Sigmoid colon (tissue), 6 donors: ENCODE measurements at regions not wholly inside any gene's neighbourhood (a gene's known extent, or its start where the extent isn't known, plus 50 kb on each side); places are given as distances from the start of the nearest gene placed in this dataset.
A peak's percentile ranks its signal among the peaks of the same experiment; 100 is the strongest.

ENCODE experiments used
- DNase-seq: peaks from one replicate; pipeline ENCODE4 v3.0.0-alpha.2; 2019
- H3K27ac ChIP-seq, 4 donors: fragments of 200-600 bp; sonication (generic); one replicate each; pipeline ENCODE4 v1.5.1; 2016 to 2019; ENCODE audit warnings: mild to moderate bottlenecking in 1 of 4
- H3K27me3 ChIP-seq, 3 donors: fragments of 200-600 bp; sonication (generic); one replicate each; pipeline ENCODE4 v1.5.1; 2019; ENCODE audit warnings: mild to moderate bottlenecking in 1 of 3
- H3K36me3 ChIP-seq, 4 donors: fragments of 200-600 bp; sonication (generic); one replicate each; pipeline ENCODE4 v1.5.1; 2016 to 2019
- H3K4me1 ChIP-seq, 4 donors: fragments of 200-600 bp; sonication (generic); one replicate each; pipeline ENCODE4 v1.5.1; 2017 to 2019
- H3K4me3 ChIP-seq, 4 donors: fragments of 200-600 bp; sonication (generic); one replicate each; pipeline ENCODE4 v1.5.1; 2017 to 2019; ENCODE audit warnings: mild to moderate bottlenecking in 2 of 4, moderate library complexity in 1 of 4
- H3K9me3 ChIP-seq, 4 donors: fragments of 200-600 bp in 3 of 4; sonication (generic) in 3 of 4; one replicate each; pipeline versions ENCODE4 v1.5.1 to v1.6.1; 2013 to 2019
- CTCF ChIP-seq, 4 experiments: fragments of 450-650 bp in 3 of 4; fragments of 200-600 bp in 1 of 4; IDR thresholded peaks; one replicate each; pipeline ENCODE4 v1.5.1; 2016 to 2019; ENCODE audit warnings: antibody characterized with exemption in 4 of 4, mild to moderate bottlenecking in 3 of 4, moderate library complexity in 2 of 4
- EP300 ChIP-seq, 4 donors: sonication (generic); formaldehyde crosslinking; IDR thresholded peaks; one replicate each; pipeline ENCODE4 v1.6.1; 2017; ENCODE audit warnings: antibody characterized with exemption in 4 of 4
- POLR2A ChIP-seq, 2 donors: fragments of 450-650 bp; IDR thresholded peaks; one replicate each; pipeline ENCODE4 v1.6.1; 2016; ENCODE audit warnings: antibody characterized with exemption in 2 of 2, mild to moderate bottlenecking in 2 of 2, moderate library complexity in 2 of 2
- POLR2AphosphoS5 ChIP-seq, 4 donors: sonication (generic); formaldehyde crosslinking; IDR thresholded peaks; one replicate each; pipeline ENCODE4 v1.6.1; 2017; ENCODE audit warnings: antibody characterized with exemption in 4 of 4
- WGBS, 2 donors: extraction: QIAGEN DNeasy Blood & Tissue Kit; methylation state at CpG; one replicate each; pipeline ENCODE4 v1.1.7; 2013; 5-methylcytosine and 5-hydroxymethylcytosine counted together
- intact Hi-C: fragments of 100-400 bp; cut with DNase I; formaldehyde crosslinking; loops from one replicate; pipeline ENCODE4 v1.15.1; 2023
- donor health status: healthy with polysubstance abuse.
- donor health status: healthy.

- H3K27ac ChIP-seq = peak overlapping the region; percentile 40 to 58 (median 42)
- no peak overlapping the region for H3K4me3 ChIP-seq
- H3K9me3 ChIP-seq = no peaks in the 10 kb centered on the region
- no peak for DNase-seq
- H3K4me1 ChIP-seq = peaks cover 0 to 25% (median 23%) of the 10 kb centered on the region in 4 donors
- no peaks in the 10 kb centered on the region for H3K27me3 ChIP-seq
- intact Hi-C loops = no loop called here
- H3K36me3 ChIP-seq = no peaks in the 10 kb centered on the region
- TF ChIP-seq CTCF (IDR thresholded peaks at IDR 0.05) (no peak), POLR2AphosphoS5 (IDR thresholded peaks at IDR 0.05) (no peak), EP300 (IDR thresholded peaks at IDR 0.05) (no peak), POLR2A (IDR thresholded peaks at IDR 0.05) (no peak)
- 18 to 53% methylated on average over 4 of the region's 4 CpGs for WGBS, 2 donors
Measured at GRCh38 chr1:55504306-55504731, 289.2 kb upstream of the USP24 start.

GRCh38 chr1:55503663-55504305, 288.6 kb upstream of the USP24 start:
- no peaks in the 10 kb centered on the region for H3K36me3 ChIP-seq
- WGBS, 2 donors = 32 to 55% methylated on average over 2 of the region's 2 CpGs
- no peaks in the 10 kb centered on the region for H3K9me3 ChIP-seq
- intact Hi-C loops = no loop called here
- DNase-seq = no peak
- H3K4me3 ChIP-seq = no peak overlapping the region
- H3K4me1 ChIP-seq = peaks cover 0 to 25% (median 23%) of the 10 kb centered on the region in 4 donors
- H3K27me3 ChIP-seq = no peaks in the 10 kb centered on the region
- peak overlapping the region; percentile 40 to 58 (median 42) for H3K27ac ChIP-seq
- TF ChIP-seq POLR2A (IDR thresholded peaks at IDR 0.05) (no peak), CTCF (IDR thresholded peaks at IDR 0.05) (no peak), EP300 (IDR thresholded peaks at IDR 0.05) (no peak), POLR2AphosphoS5 (IDR thresholded peaks at IDR 0.05) (no peak)

- Histone ChIP-seq H3K27ac (no peak overlapping the region), H3K36me3 (no peaks in the 10 kb centered on the region), H3K4me3 (no peak overlapping the region), H3K27me3 (no peaks in the 10 kb centered on the region), H3K9me3 (no peaks in the 10 kb centered on the region), H3K4me1 (peaks cover 0 to 22% (median 16%) of the 10 kb centered on the region in 4 donors)
- TF ChIP-seq POLR2AphosphoS5 (IDR thresholded peaks at IDR 0.05) = no peak
- TF ChIP-seq POLR2A (IDR thresholded peaks at IDR 0.05) = no peak
- no peak for TF ChIP-seq CTCF (IDR thresholded peaks at IDR 0.05)
- TF ChIP-seq EP300 (IDR thresholded peaks at IDR 0.05) = no peak
- no peak for DNase-seq
- intact Hi-C loops = no loop called here
- WGBS, 2 donors = 98 to 99% methylated on average over 6 of the region's 6 CpGs
Measured at GRCh38 chr1:55500601-55501000, 285.4 kb upstream of the USP24 start.

GRCh38 chr1:55490547-55490946, 275.4 kb upstream of the USP24 start:
- Histone ChIP-seq H3K4me3 (no peak overlapping the region), H3K27me3 (no peaks in the 10 kb centered on the region), H3K36me3 (no peaks in the 10 kb centered on the region), H3K4me1 (no peaks in the 10 kb centered on the region), H3K27ac (no peak overlapping the region), H3K9me3 (no peaks in the 10 kb centered on the region)
- DNase-seq = no peak
- WGBS, 2 donors = 84 to 88% methylated on average over 1 of the region's 1 CpG
- TF ChIP-seq CTCF (IDR thresholded peaks at IDR 0.05) = no peak
- TF ChIP-seq POLR2A (IDR thresholded peaks at IDR 0.05) = no peak
- TF ChIP-seq POLR2AphosphoS5 (IDR thresholded peaks at IDR 0.05) = no peak
- TF ChIP-seq EP300 (IDR thresholded peaks at IDR 0.05) = no peak
- intact Hi-C loops = no loop called here

- Histone ChIP-seq H3K36me3 (no peaks in the 10 kb centered on the region), H3K27ac (no peak overlapping the region), H3K4me1 (peaks cover 0 to 6% (median 0%) of the 10 kb centered on the region in 4 donors), H3K9me3 (no peaks in the 10 kb centered on the region), H3K4me3 (no peak overlapping the region), H3K27me3 (no peaks in the 10 kb centered on the region)
- TF ChIP-seq EP300 (IDR thresholded peaks at IDR 0.05) = no peak
- no peak for TF ChIP-seq POLR2A (IDR thresholded peaks at IDR 0.05)
- no peak for TF ChIP-seq CTCF (IDR thresholded peaks at IDR 0.05)
- no peak for TF ChIP-seq POLR2AphosphoS5 (IDR thresholded peaks at IDR 0.05)
- intact Hi-C loops = no loop called here
- no peak for DNase-seq
- 90 to 98% methylated on average over 1 of the region's 1 CpG for WGBS, 2 donors
Measured at GRCh38 chr1:55484173-55484572, 269.0 kb upstream of the USP24 start.
